ENCODE measurements at regions not wholly inside any gene's neighbourhood (a gene's known extent, or its start where the extent isn't known, plus 50 kb on each side); places are given as distances from the start of the nearest gene placed in this dataset.

- TF ChIP-seq CTCF (IDR thresholded peaks at IDR 0.05): no peak
- no peak for TF ChIP-seq POLR2A (IDR thresholded peaks at IDR 0.05)
- no peak for TF ChIP-seq POLR2AphosphoS5 (IDR thresholded peaks at IDR 0.05)
Measured at GRCh38 chr1:208606959-208607358, 362.8 kb upstream of the PLXNA2 start.

Measured in sigmoid colon (tissue), 4 donors.